Retinal pigment epithelial cell (primary cell): ENCODE measurements at regions not wholly inside any gene's neighbourhood (a gene's known extent, or its start where the extent isn't known, plus 50 kb on each side); places are given as distances from the start of the nearest gene placed in this dataset.

ENCODE experiments used
- DNase-seq: peaks from one replicate; pipeline ENCODE4 v3.0.0-alpha.2; 2010; ENCODE audit warnings: low read depth
- H3K4me3 ChIP-seq: 2 replicates; pipeline ENCODE4 v1.5.1; 2011; ENCODE audit warnings: mild to moderate bottlenecking, low read length, control low read depth, moderate library complexity
- TF ChIP-seq, protein P1 (sequence below): conservative IDR thresholded peaks from 2 replicates; pipeline ENCODE4 v1.5.1; 2011; ENCODE audit warnings: low read depth, low read length, control low read depth, inconsistent platforms

DNA sequence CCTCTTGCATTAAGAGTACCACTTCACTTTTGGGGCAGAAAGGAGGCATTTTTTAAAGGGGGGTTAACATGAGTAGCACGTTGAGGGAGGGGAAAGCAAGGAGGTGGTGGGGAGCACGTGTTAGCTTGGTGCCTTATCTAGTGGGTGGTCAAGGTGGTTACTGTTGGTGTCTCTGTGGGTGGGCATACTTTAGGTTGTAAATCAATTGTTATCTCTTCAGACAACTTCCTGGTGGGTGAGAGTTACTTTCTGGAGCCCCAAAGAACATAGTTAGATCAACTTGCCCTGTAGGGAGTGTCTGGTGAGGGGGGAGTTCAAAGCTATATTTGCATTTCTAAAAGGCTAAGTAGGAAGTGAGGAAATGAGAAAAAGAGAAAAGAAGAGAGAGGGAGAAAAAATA is 297.7 kb upstream of the CLNK start:
- no peak for DNase-seq
- TF ChIP-seq, protein P1, sequence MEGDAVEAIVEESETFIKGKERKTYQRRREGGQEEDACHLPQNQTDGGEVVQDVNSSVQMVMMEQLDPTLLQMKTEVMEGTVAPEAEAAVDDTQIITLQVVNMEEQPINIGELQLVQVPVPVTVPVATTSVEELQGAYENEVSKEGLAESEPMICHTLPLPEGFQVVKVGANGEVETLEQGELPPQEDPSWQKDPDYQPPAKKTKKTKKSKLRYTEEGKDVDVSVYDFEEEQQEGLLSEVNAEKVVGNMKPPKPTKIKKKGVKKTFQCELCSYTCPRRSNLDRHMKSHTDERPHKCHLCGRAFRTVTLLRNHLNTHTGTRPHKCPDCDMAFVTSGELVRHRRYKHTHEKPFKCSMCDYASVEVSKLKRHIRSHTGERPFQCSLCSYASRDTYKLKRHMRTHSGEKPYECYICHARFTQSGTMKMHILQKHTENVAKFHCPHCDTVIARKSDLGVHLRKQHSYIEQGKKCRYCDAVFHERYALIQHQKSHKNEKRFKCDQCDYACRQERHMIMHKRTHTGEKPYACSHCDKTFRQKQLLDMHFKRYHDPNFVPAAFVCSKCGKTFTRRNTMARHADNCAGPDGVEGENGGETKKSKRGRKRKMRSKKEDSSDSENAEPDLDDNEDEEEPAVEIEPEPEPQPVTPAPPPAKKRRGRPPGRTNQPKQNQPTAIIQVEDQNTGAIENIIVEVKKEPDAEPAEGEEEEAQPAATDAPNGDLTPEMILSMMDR, result no peak
- H3K4me3 ChIP-seq, result no peak overlapping the region

DNA sequence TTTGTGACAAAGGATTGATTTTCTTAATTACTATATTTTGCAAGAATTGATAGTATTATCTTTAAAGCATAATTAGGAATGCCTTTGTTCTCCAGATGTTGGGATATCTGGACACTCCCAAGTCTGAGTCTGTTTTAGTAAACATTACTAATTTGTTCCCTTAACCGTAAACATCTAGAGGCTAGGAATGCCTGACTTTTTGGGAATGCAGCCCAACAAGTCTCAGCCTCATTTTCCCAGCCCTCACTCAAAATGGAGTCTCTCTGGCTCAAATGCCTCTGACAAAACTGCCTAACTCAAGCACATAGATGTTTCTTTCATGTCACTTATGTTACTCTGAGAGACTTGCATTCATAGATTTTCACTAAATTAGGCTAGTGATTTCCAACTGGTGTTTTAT is 297.0 kb upstream of the CLNK start:
- no peak overlapping the region for H3K4me3 ChIP-seq
- TF ChIP-seq, protein P1, result no peak
- DNase-seq, result no peak

DNA sequence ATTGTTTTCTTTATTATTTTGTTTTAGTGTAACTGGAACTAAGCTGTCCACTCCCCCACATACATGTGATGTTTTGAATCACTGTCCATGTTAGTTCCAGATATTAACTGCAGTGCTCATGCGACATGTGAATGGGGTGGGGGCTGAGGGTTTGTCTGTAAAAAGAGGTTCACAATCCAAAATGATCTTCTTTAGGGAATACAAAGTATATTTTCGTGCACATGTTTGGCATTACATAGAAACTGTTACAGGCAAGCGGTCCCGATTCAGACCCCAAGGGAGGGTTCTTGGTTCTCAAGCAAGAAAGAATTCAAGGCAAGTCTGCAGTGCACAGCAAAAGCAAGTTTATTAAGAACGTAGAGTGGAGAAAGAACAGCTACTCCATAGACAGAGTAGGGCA is 296.5 kb upstream of the CLNK start:
- no peak overlapping the region for H3K4me3 ChIP-seq
- no peak for DNase-seq
- TF ChIP-seq, protein P1, result no peak

DNA sequence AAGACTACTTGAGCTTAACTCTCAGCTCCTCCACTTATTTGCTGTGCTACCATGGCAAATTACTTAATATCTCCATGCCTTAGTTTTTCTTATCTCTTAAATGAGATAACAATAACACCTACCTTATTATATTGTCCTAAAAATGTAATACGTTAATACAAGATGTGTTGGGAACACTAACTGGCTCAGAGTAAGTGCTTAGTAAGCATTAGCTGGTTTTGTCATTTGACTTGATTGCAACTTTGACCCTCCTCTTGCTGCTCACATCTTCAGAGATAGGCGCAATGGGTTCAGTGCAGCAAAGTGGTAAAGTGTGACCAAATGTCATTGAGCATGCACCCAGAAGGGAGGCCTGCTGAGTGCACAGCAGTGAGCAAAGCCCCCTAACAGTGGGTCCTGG is 294.5 kb upstream of the CLNK start:
- DNase-seq, result no peak
- TF ChIP-seq, protein P1, result no peak
- H3K4me3 ChIP-seq, result no peak overlapping the region

DNA sequence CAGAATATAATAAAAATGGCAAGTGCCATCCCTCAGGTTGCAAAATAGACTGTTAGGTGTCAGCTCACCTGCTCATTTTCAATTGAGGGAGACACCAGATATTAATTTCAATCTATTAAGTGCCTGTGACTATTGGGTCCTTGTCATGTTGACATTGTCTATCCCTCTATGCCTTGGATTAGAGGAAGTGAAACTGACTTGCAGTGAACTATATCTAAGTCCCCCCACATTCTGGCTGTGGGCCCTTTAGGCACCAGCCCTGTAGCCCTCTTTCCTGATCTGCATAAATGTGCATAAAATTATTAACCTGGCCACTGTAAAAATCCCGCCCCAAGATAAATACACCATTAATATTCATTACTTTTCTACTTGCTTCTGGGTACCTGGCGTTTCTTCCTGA is 293.0 kb upstream of the CLNK start:
- H3K4me3 ChIP-seq, result no peak overlapping the region
- TF ChIP-seq, protein P1, result no peak
- DNase-seq, result no peak

DNA sequence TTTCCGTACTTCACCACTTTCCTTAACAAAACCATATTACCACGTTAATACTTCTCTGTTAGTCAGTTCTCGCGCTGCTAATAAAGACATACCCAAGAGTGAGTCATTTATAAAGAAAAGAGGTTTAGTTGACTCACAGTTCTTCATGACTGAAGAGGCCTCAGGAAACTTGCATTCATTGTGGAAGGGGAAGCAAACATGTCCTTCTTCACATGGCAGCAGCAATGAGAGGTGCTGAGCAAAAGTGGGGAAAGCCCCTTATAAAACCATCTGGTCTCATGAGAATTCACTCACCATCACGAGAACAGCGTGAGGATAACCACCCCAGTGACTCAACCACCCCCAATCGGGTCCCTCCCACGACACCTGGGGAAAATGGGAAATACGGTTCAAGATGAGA is 289.8 kb upstream of the CLNK start:
- no peak overlapping the region for H3K4me3 ChIP-seq
- TF ChIP-seq, protein P1, result no peak
- no peak for DNase-seq

DNA sequence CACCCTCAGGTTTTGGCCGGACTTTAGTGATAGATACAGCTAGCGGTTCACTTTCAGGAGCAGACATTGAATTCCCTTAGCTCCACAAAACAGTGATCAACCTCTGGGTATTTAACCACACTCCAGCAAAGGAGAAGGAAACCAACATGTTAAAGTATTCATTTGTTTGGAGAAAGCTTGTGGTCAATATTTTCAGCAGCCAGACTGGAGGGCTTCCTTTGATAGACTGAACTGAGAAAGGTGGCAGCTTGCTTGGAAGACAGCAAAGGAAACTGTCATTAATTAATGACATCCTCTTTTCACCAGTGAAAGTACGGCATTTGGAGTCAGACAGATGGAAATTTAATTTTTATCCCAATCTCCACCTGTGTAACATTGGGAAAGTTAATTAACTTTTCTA is 289.1 kb upstream of the CLNK start:
- no peak for DNase-seq
- TF ChIP-seq, protein P1, result no peak
- H3K4me3 ChIP-seq, result no peak overlapping the region
